GM12892 (cell line): ENCODE measurements at regions not wholly inside any gene's neighbourhood (a gene's known extent, or its start where the extent isn't known, plus 50 kb on each side); places are given as distances from the start of the nearest gene placed in this dataset.

Experiments used
- POLR2A ChIP-seq: IDR thresholded peaks from 2 replicates; pipeline ENCODE4 v1.6.1; 2011; ENCODE audit warnings: low read depth, low read length, control low read depth
- POLR2AphosphoS5 ChIP-seq: IDR thresholded peaks from 2 replicates; pipeline ENCODE4 v1.6.1; 2011; ENCODE audit warnings: low read depth, low read length, control low read depth
- TAF1 ChIP-seq: IDR thresholded peaks from 2 replicates; pipeline ENCODE4 v1.6.1; 2011; ENCODE audit warnings: low read depth, mild to moderate bottlenecking, control low read depth, low read length, borderline replicate concordance

DNA sequence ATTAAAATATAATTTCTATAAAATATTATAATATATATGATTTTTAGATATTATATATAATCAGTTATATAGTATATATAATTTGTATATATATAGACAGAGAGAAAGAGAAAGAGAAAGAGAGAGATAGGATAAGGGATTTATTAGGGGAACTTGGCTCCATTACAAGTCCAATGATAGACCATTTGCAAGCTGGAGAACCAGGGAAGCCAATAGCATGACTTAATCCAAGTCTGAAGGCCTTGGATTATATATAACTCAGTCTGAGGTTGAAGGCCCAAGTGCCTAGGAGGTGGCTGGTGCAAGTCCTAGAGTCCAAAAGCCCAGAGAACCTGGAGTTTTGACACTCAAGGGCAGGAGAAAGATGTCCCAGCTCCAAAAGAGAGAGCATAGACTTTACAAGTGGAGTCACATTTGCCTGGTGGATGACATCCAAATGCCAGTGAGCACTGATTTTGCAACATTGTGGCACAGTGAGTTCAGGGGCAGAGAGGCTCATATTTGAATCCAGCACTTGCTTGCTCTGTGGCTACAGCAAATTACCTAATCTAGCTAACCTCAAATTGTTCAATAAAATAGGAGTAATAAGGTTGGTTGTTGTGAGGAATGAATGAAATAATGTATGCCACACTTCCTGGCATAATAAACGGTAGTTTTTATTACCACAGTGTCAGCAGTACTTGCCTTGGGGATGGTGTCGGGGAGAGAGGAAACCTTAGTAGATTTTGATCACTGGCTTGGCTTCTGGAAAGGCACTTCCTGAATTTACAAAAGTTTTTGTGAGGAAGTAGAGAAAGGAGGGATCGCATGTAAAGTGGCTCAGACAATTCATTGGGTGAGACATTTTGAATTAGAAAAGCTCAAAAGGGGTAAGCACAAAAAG, 69.6 kb upstream of the CD28 start:
- TF ChIP-seq POLR2A, result no peak
- TF ChIP-seq POLR2AphosphoS5, result no peak
- no peak for TF ChIP-seq TAF1
